CD4-positive, alpha-beta T cell (primary cell): ENCODE measurements at regions not wholly inside any gene's neighbourhood (a gene's known extent, or its start where the extent isn't known, plus 50 kb on each side); places are given as distances from the start of the nearest gene placed in this dataset.
A peak's percentile ranks its signal among the peaks of the same experiment; 100 is the strongest.

Experiments
- ATAC-seq: fragments of 200-7000 bp; cut with Tn5 transposase; one replicate; pipeline ENCODE4 v1.10.0; 2022; ENCODE audit warnings: mild to moderate bottlenecking; ENCODE audit not compliant: poor library complexity
- CTCF ChIA-PET: fragments of 350-600 bp; sonication (Branson Sonifier 250); formaldehyde crosslinking; loops from one replicate; lab custom pipeline; 2021; ENCODE audit warnings: antibody characterized with exemption, inconsistent platforms; lab: Charles Lee
- POLR2A ChIA-PET: fragments of 350-600 bp; sonication (Branson Sonifier 250); formaldehyde crosslinking; loops from one replicate; lab custom pipeline; 2021; ENCODE audit warnings: antibody characterized with exemption, inconsistent platforms; lab: Charles Lee
- DNase-seq, 14 experiments: peaks; one replicate each; pipeline ENCODE4 v3.0.0-alpha.2; 2013 to 2020; ENCODE audit warnings: mixed read lengths in 2 of 14
- H3K27ac ChIP-seq, 2 donors: one replicate each; pipeline versions ENCODE4 v1.5.1 to v1.7.0; 2013; ENCODE audit warnings: low read length in 2 of 2, low read depth in 1 of 2, mild to moderate bottlenecking in 1 of 2
- H3K27me3 ChIP-seq, 2 experiments: 1 replicate in 1 of 2; 2 replicates in 1 of 2; pipeline versions ENCODE4 v1.6.1 to v1.7.0; 2013; ENCODE audit warnings: low read length in 2 of 2, control low read depth in 1 of 2, mild to moderate bottlenecking in 1 of 2, moderate library complexity in 1 of 2; ENCODE audit not compliant: insufficient read depth in 2 of 2, control insufficient read depth in 1 of 2
- H3K36me3 ChIP-seq: one replicate; pipeline ENCODE4 v1.6.1; 2013; ENCODE audit warnings: low read length, control low read depth; ENCODE audit not compliant: insufficient read depth
- H3K4me1 ChIP-seq: one replicate; pipeline ENCODE4 v1.6.1; 2013; ENCODE audit warnings: low read length, control low read depth; ENCODE audit not compliant: insufficient read depth
- H3K4me3 ChIP-seq: one replicate; pipeline ENCODE4 v1.5.1; 2013; ENCODE audit warnings: mild to moderate bottlenecking, low read length, moderate library complexity
- H3K9me3 ChIP-seq, 2 experiments: 1 replicate in 1 of 2; 2 replicates in 1 of 2; pipeline versions ENCODE4 v1.6.1 to v1.7.0; 2013; ENCODE audit warnings: low read length in 2 of 2, mild to moderate bottlenecking in 2 of 2, control low read depth in 1 of 2, moderate library complexity in 1 of 2; ENCODE audit not compliant: control insufficient read depth in 1 of 2, insufficient read depth in 1 of 2
- H3K27ac Mint-ChIP-seq: one replicate; pipeline ENCODE4 v1.8.0; 2020; ENCODE audit warnings: mixed read lengths
- H3K27me3 Mint-ChIP-seq: one replicate; pipeline ENCODE4 v1.8.0; 2021; ENCODE audit warnings: mixed read lengths
- H3K36me3 Mint-ChIP-seq: one replicate; pipeline ENCODE4 v1.8.0; 2021; ENCODE audit warnings: low read depth, mixed read lengths
- H3K4me1 Mint-ChIP-seq: one replicate; pipeline ENCODE4 v1.8.0; 2021; ENCODE audit warnings: low read depth, mixed read lengths
- H3K4me3 Mint-ChIP-seq: one replicate; pipeline ENCODE4 v1.8.0; 2020; ENCODE audit warnings: mild to moderate bottlenecking, mixed read lengths
- H3K9me3 Mint-ChIP-seq: one replicate; pipeline ENCODE4 v1.8.0; 2020; ENCODE audit warnings: mixed read lengths
- intact Hi-C, 2 experiments: fragments of 100-400 bp; cut with DNase I in 1 of 2; cut with micrococcal nuclease in 1 of 2; formaldehyde crosslinking; loops; one replicate each; pipeline versions ENCODE4 v1.15.1 to v1.9.0; 2023 to 2025; cut with DNase I, micrococcal nuclease
- TF ChIP-seq, protein P1 (sequence below): fragments of 200-600 bp; IDR thresholded peaks from one replicate; pipeline ENCODE4 v1.8.0; 2022; ENCODE audit warnings: antibody characterized with exemption, mild to moderate bottlenecking

DNA sequence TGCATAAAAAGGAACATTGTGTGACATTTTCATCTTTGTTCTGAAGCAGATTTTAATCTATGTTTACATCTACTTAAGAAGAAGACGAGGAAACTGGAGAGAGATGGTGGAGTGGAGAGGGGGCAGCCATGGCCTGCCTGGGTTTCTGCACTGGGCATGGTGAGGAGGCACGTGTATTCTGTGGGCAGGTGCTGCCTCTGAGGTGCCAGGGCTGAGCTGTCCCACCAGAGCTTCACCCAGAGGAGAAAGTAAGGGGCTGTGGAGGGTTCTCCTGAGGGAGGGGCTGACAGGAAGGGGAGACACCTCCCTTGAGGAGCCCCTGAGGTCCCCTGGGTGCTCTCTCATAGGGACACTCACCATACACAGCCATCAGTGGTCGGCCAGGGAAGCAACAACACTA, 372.4 kb upstream of the OR4E1 start:
- H3K36me3 ChIP-seq, result no peaks in the 10 kb centered on the region
- no peaks in the 10 kb centered on the region for H3K27me3 Mint-ChIP-seq
- peak overlapping the region; percentile 25 for H3K4me3 Mint-ChIP-seq
- POLR2A ChIA-PET, result interaction anchor here (1.0 to 1.9 kb wide), 4 partner anchors 43 to 524 kb away, joined by 3 to 8 read pairs (median 6); no protein-coding TSS in a partner anchor
- CTCF ChIA-PET, result interaction anchor here (1.5 to 2.5 kb wide), 6 partner anchors 25 to 524 kb away, joined by 3 to 13 read pairs (median 8); no protein-coding TSS in a partner anchor
- no peak for ATAC-seq
- peaks cover 36% of the 10 kb centered on the region for H3K4me1 Mint-ChIP-seq
- TF ChIP-seq, protein P1, sequence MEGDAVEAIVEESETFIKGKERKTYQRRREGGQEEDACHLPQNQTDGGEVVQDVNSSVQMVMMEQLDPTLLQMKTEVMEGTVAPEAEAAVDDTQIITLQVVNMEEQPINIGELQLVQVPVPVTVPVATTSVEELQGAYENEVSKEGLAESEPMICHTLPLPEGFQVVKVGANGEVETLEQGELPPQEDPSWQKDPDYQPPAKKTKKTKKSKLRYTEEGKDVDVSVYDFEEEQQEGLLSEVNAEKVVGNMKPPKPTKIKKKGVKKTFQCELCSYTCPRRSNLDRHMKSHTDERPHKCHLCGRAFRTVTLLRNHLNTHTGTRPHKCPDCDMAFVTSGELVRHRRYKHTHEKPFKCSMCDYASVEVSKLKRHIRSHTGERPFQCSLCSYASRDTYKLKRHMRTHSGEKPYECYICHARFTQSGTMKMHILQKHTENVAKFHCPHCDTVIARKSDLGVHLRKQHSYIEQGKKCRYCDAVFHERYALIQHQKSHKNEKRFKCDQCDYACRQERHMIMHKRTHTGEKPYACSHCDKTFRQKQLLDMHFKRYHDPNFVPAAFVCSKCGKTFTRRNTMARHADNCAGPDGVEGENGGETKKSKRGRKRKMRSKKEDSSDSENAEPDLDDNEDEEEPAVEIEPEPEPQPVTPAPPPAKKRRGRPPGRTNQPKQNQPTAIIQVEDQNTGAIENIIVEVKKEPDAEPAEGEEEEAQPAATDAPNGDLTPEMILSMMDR, result no peak
- H3K27me3 ChIP-seq, result no peaks in the 10 kb centered on the region
- H3K4me3 ChIP-seq, result no peak overlapping the region
- no peaks in the 10 kb centered on the region for H3K9me3 ChIP-seq
- H3K36me3 Mint-ChIP-seq, result no peaks in the 10 kb centered on the region
- peaks cover 3% of the 10 kb centered on the region for H3K4me1 ChIP-seq
- no peaks in the 10 kb centered on the region for H3K9me3 Mint-ChIP-seq
- peak overlapping the region; percentile 81 for H3K27ac Mint-ChIP-seq
- no peak overlapping the region for H3K27ac ChIP-seq
- intact Hi-C loops, result loop anchor here (2.0 to 5.0 kb wide), 2 partner anchors 36 to 55 kb away; no protein-coding TSS in a partner anchor
- no peak for DNase-seq

DNA sequence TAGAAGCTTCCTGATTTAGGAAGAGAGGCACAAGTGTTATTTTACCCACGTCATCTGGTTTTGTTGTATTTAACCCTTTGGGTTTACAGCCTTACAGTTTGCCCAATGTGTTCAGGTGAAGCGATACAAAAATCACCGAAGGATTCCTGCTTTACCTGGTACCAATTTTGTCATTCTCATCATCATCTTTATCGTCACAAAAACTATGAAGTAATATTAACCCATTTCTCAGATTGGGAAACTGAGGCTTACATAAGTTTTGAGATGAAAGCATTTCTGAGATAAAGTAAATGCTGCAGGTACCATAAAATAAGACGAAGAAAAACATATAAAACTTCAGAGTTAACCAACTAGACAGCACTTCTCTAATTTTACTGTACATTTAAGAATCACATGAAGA, 370.6 kb upstream of the OR4E1 start:
- Histone ChIP-seq H3K27ac (no peak overlapping the region), H3K4me1 (peaks cover 3% of the 10 kb centered on the region), H3K36me3 (no peaks in the 10 kb centered on the region), H3K4me3 (no peak overlapping the region), H3K27me3 (no peaks in the 10 kb centered on the region), H3K9me3 (no peaks in the 10 kb centered on the region)
- H3K27me3 Mint-ChIP-seq, result no peaks in the 10 kb centered on the region
- intact Hi-C loops, result loop anchor here in 1 of 2 experiments (5.0 kb wide), 1 partner anchor 42 kb away; no protein-coding TSS in a partner anchor
- ChIA-PET POLR2A (no interaction called here), CTCF (interaction anchor here (1.2 kb wide), 1 partner anchor 513 kb away, joined by 3 read pairs; no protein-coding TSS in a partner anchor)
- H3K4me1 Mint-ChIP-seq, result peaks cover 43% of the 10 kb centered on the region
- H3K36me3 Mint-ChIP-seq, result peaks cover 4% of the 10 kb centered on the region
- H3K9me3 Mint-ChIP-seq, result no peaks in the 10 kb centered on the region
- no peak overlapping the region for H3K27ac Mint-ChIP-seq
- DNase-seq, result no peak
- TF ChIP-seq, protein P1, result no peak
- H3K4me3 Mint-ChIP-seq, result no peak overlapping the region
- ATAC-seq, result no peak

DNA sequence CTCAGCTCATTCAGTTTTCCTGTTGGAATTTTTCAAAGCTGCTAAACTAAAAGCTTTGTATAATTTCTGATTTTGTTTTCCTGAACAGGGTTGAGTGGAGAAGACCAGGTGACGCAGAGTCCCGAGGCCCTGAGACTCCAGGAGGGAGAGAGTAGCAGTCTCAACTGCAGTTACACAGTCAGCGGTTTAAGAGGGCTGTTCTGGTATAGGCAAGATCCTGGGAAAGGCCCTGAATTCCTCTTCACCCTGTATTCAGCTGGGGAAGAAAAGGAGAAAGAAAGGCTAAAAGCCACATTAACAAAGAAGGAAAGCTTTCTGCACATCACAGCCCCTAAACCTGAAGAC, 367.1 kb upstream of the OR4E1 start:
- ChIA-PET CTCF (interaction anchor here (1.1 to 1.5 kb wide), 4 partner anchors 26 to 62 kb away, joined by 3 to 7 read pairs (median 4); no protein-coding TSS in a partner anchor), POLR2A (interaction anchor here (1.3 to 1.8 kb wide), 2 partner anchors 37 to 43 kb away, joined by 3 to 6 read pairs; no protein-coding TSS in a partner anchor)
- Mint-ChIP-seq H3K27ac (peak overlapping the region; percentile 93), H3K4me1 (peaks cover 22% of the 10 kb centered on the region), H3K27me3 (no peaks in the 10 kb centered on the region), H3K9me3 (no peaks in the 10 kb centered on the region), H3K4me3 (peak overlapping the region; percentile 86), H3K36me3 (peaks cover 4% of the 10 kb centered on the region)
- intact Hi-C loops, result loop anchor here in 1 of 2 experiments (5.0 kb wide), 1 partner anchor 38 kb away; no protein-coding TSS in a partner anchor
- TF ChIP-seq, protein P1, result no peak
- H3K36me3 ChIP-seq, result no peaks in the 10 kb centered on the region
- H3K4me1 ChIP-seq, result no peaks in the 10 kb centered on the region
- H3K27ac ChIP-seq, result peak overlapping the region in 1 of 2 donors; percentile 35
- ATAC-seq, result no peak
- no peaks in the 10 kb centered on the region for H3K9me3 ChIP-seq
- H3K27me3 ChIP-seq, result no peaks in the 10 kb centered on the region
- no peak for DNase-seq
- H3K4me3 ChIP-seq, result peak overlapping the region; percentile 38
